HL-60 (cell line): ENCODE measurements at regions not wholly inside any gene's neighbourhood (a gene's known extent, or its start where the extent isn't known, plus 50 kb on each side); places are given as distances from the start of the nearest gene placed in this dataset.

ENCODE experiments used
- DNase-seq, 2 experiments: peaks; one replicate each; pipeline ENCODE4 v3.0.0-alpha.2; 2010 to 2020; ENCODE audit warnings: low read depth in 1 of 2, low spot score in 1 of 2
- H3K27ac ChIP-seq: fragments of 250-450 bp; sonication (Bioruptor Pico); replicated peaks from 2 replicates; pipeline ENCODE4 v1.5.1; 2020; ENCODE audit warnings: mild to moderate bottlenecking, moderate library complexity
- H3K27me3 ChIP-seq: fragments of 250-450 bp; sonication (Bioruptor Pico); 2 replicates; pipeline ENCODE4 v1.5.1; 2021; ENCODE audit warnings: mild to moderate bottlenecking, moderate library complexity; ENCODE audit not compliant: insufficient read depth, poor library complexity, severe bottlenecking
- H3K4me3 ChIP-seq: replicated peaks from 2 replicates; pipeline ENCODE4 v1.5.1; 2011; ENCODE audit warnings: mild to moderate bottlenecking, control low read depth, low read length; ENCODE audit not compliant: insufficient read depth
- CTCF ChIP-seq: IDR thresholded peaks from one replicate; pipeline ENCODE4 v1.5.1; 2011; ENCODE audit warnings: low read length, control low read depth, inconsistent platforms; ENCODE audit not compliant: insufficient read depth
- GABPA ChIP-seq: IDR thresholded peaks from 2 replicates; pipeline ENCODE4 v1.6.1; 2012; ENCODE audit warnings: low read depth
- POLR2AphosphoS5 ChIP-seq: IDR thresholded peaks from 2 replicates; pipeline ENCODE4 v1.6.1; 2012; ENCODE audit warnings: low read depth
- REST ChIP-seq: IDR thresholded peaks from 2 replicates; pipeline ENCODE4 v1.6.1; 2012; ENCODE audit warnings: low read depth; ENCODE audit not compliant: insufficient replicate concordance
- SPI1 ChIP-seq: IDR thresholded peaks from 2 replicates; pipeline ENCODE4 v1.6.1; 2012; ENCODE audit warnings: low read depth, mild to moderate bottlenecking, borderline replicate concordance

GRCh38 chr4:94116842-94117241 is 90.8 kb upstream of the SMARCAD1 start:
- Histone ChIP-seq H3K27me3 (no peaks in the 10 kb centered on the region), H3K4me3 (no peak overlapping the region), H3K27ac (no peak overlapping the region)
- TF ChIP-seq REST (no peak), SPI1 (no peak), GABPA (no peak), CTCF (no peak), POLR2AphosphoS5 (no peak)
- no peak for DNase-seq

- TF ChIP-seq POLR2AphosphoS5 (no peak), CTCF (no peak), SPI1 (no peak), REST (no peak), GABPA (no peak)
- H3K27me3 ChIP-seq: no peaks in the 10 kb centered on the region
- H3K4me3 ChIP-seq: no peak overlapping the region
- H3K27ac ChIP-seq: no peak overlapping the region
- DNase-seq: no peak
Observed at GRCh38 chr4:94126669-94127068, 81.0 kb upstream of the SMARCAD1 start.

GRCh38 chr4:94127707-94128328 is 79.8 kb upstream of the SMARCAD1 start:
- DNase-seq: peak in 1 of 2 experiments; percentile 13
- no peaks in the 10 kb centered on the region for H3K27me3 ChIP-seq
- no peak overlapping the region for H3K27ac ChIP-seq
- H3K4me3 ChIP-seq: no peak overlapping the region
- no peak for TF ChIP-seq REST
- peak; percentile 29 for TF ChIP-seq CTCF
